B cell (primary cell): ENCODE measurements at regions not wholly inside any gene's neighbourhood (a gene's known extent, or its start where the extent isn't known, plus 50 kb on each side); places are given as distances from the start of the nearest gene placed in this dataset.

Experiments used
- ATAC-seq: fragments of 200-7000 bp; cut with Tn5 transposase; one replicate; pipeline ENCODE4 v1.10.0; 2021; ENCODE audit warnings: low read depth, mild to moderate bottlenecking, moderate number of reproducible peaks, moderate library complexity
- CTCF ChIA-PET: fragments of 350-600 bp; sonication (Branson Sonifier 250); formaldehyde crosslinking; loops from one replicate; lab custom pipeline; 2021; ENCODE audit warnings: antibody characterized with exemption, inconsistent platforms; lab: Charles Lee
- POLR2A ChIA-PET: fragments of 350-600 bp; sonication (Branson Sonifier 250); formaldehyde crosslinking; loops from one replicate; lab custom pipeline; 2021; ENCODE audit warnings: antibody characterized with exemption; lab: Charles Lee
- DNase-seq: peaks from one replicate; pipeline ENCODE4 v3.0.0; 2013
- H2AFZ ChIP-seq: 2 replicates; pipeline ENCODE4 v1.6.1; 2012; ENCODE audit warnings: mild to moderate bottlenecking, low read depth, low read length; ENCODE audit not compliant: insufficient read depth, poor library complexity, severe bottlenecking
- H3K27ac ChIP-seq, 2 donors: 1 replicate in 1 of 2; 2 replicates in 1 of 2; pipeline ENCODE4 v1.5.1; 2012 to 2013; ENCODE audit warnings: low read length in 2 of 2, mild to moderate bottlenecking in 2 of 2, moderate library complexity in 1 of 2
- H3K27me3 ChIP-seq, 4 experiments: fragments of 200-600 bp in 1 of 4; sonication (generic) in 1 of 4; replicated peaks in 1 of 4; 1 replicate in 2 of 4; 2 replicates in 2 of 4; pipeline versions ENCODE4 v1.6.1 to v1.7.0; 2013 to 2016; ENCODE audit warnings: low read length in 3 of 4, mild to moderate bottlenecking in 2 of 4, mixed read lengths in 1 of 4, moderate library complexity in 1 of 4; ENCODE audit not compliant: insufficient read depth in 4 of 4, control insufficient read depth in 3 of 4; ENCODE audit errors: control extremely low read depth in 1 of 4
- H3K36me3 ChIP-seq, 2 experiments: replicated peaks in 1 of 2; 1 replicate in 1 of 2; 2 replicates in 1 of 2; pipeline versions ENCODE4 v1.6.1 to v1.7.1; 2013; ENCODE audit warnings: low read length in 1 of 2; ENCODE audit not compliant: insufficient read depth in 2 of 2, control insufficient read depth in 1 of 2; ENCODE audit errors: control extremely low read depth in 1 of 2, extremely low read depth in 1 of 2
- H3K4me1 ChIP-seq, 2 donors: fragments of 200-600 bp in 1 of 2; sonication (generic) in 1 of 2; 1 replicate in 1 of 2; 2 replicates in 1 of 2; pipeline versions ENCODE4 v1.5.1 to v1.6.1; 2013 to 2017; ENCODE audit warnings: low read length in 2 of 2; ENCODE audit not compliant: control insufficient read depth in 2 of 2, insufficient read depth in 2 of 2
- H3K4me2 ChIP-seq: replicated peaks from 2 replicates; pipeline ENCODE3; 2012; ENCODE audit warnings: mild to moderate bottlenecking, low read depth, low read length; ENCODE audit not compliant: poor library complexity, severe bottlenecking
- H3K4me3 ChIP-seq, 5 experiments: fragments of 200-600 bp in 1 of 5; sonication (generic) in 1 of 5; 1 replicate in 3 of 5; 2 replicates in 2 of 5; pipeline versions ENCODE4 v1.5.1 to v1.7.0; 2011 to 2016; ENCODE audit warnings: low read length in 4 of 5, mild to moderate bottlenecking in 4 of 5, low read depth in 2 of 5, control low read depth in 1 of 5, moderate library complexity in 1 of 5; ENCODE audit not compliant: insufficient read depth in 1 of 5; ENCODE audit errors: control extremely low read depth in 1 of 5, extremely low read depth in 1 of 5
- H3K79me2 ChIP-seq: fragments of 200-600 bp; sonication (generic); one replicate; pipeline ENCODE4 v1.6.0; 2016; ENCODE audit warnings: low read length; ENCODE audit not compliant: control insufficient read depth, insufficient read depth
- H3K9ac ChIP-seq: fragments of 200-600 bp; sonication (generic); 2 replicates; pipeline ENCODE4 v1.6.1; 2017; ENCODE audit warnings: mild to moderate bottlenecking, low read length, moderate library complexity
- H3K9me3 ChIP-seq, 3 donors: one replicate each; pipeline versions ENCODE4 v1.6.1 to v1.7.1; 2013; ENCODE audit warnings: low read length in 2 of 3; ENCODE audit not compliant: control insufficient read depth in 2 of 3, insufficient read depth in 1 of 3; ENCODE audit errors: control extremely low read depth in 1 of 3
- H4K20me1 ChIP-seq: 2 replicates; pipeline ENCODE4 v1.6.0; 2012; ENCODE audit warnings: mild to moderate bottlenecking, low read length; ENCODE audit not compliant: insufficient read depth, control insufficient read depth, poor library complexity, severe bottlenecking
- H3K27ac Mint-ChIP-seq: one replicate; pipeline ENCODE4 v1.8.0; 2021; ENCODE audit warnings: mixed read lengths
- H3K27me3 Mint-ChIP-seq: one replicate; pipeline ENCODE4 v1.8.0; 2021; ENCODE audit warnings: mixed read lengths
- H3K4me1 Mint-ChIP-seq: one replicate; pipeline ENCODE4 v1.8.0; 2021; ENCODE audit warnings: mixed read lengths
- H3K4me3 Mint-ChIP-seq: one replicate; pipeline ENCODE4 v1.8.0; 2021; ENCODE audit warnings: mixed read lengths
- H3K9me3 Mint-ChIP-seq: one replicate; pipeline ENCODE4 v1.8.0; 2022; ENCODE audit warnings: mixed read lengths; ENCODE audit not compliant: insufficient read depth
- EZH2 ChIP-seq: IDR thresholded peaks from 2 replicates; pipeline ENCODE4 v1.6.1; 2012; ENCODE audit warnings: borderline replicate concordance, low read depth, mild to moderate bottlenecking, moderate library complexity, low read length; ENCODE audit not compliant: insufficient read depth, poor library complexity, severe bottlenecking
- WGBS: methylation state at CpG from one replicate; pipeline ENCODE4 v1.1.5; 2013; ENCODE audit warnings: missing lambda C conversion rate; ENCODE audit not compliant: insufficient coverage; 5-methylcytosine and 5-hydroxymethylcytosine counted together
- intact Hi-C: fragments of 100-400 bp; cut with micrococcal nuclease; formaldehyde crosslinking; loops from one replicate; pipeline ENCODE4 v1.10.0; 2022
- TF ChIP-seq, protein P1 (sequence below): fragments of 200-600 bp; IDR thresholded peaks from one replicate; pipeline ENCODE4 v1.8.0; 2022; ENCODE audit warnings: antibody characterized with exemption, mild to moderate bottlenecking

DNA sequence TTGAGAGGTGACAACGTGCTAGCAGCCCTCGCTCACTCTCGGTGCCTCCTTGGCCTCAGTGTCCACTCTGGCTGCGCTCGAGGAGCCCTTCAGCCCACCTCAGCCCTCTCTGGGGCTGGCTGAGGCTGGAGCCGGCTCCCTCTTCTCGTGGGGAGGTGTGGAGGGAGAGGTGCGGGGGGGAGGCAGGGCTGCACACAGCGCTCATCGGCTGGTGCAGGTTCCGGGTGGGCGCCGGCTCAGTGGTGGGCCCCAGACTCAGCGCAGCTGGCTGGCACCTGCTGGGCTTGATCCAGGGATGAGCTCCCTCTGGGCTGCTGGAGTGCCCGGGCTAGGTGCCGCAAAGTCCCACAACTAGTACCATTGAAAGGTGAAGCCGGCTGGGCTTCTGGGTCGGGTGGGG is 957.8 kb upstream of the GJE1 start:
- TF ChIP-seq, protein P1, sequence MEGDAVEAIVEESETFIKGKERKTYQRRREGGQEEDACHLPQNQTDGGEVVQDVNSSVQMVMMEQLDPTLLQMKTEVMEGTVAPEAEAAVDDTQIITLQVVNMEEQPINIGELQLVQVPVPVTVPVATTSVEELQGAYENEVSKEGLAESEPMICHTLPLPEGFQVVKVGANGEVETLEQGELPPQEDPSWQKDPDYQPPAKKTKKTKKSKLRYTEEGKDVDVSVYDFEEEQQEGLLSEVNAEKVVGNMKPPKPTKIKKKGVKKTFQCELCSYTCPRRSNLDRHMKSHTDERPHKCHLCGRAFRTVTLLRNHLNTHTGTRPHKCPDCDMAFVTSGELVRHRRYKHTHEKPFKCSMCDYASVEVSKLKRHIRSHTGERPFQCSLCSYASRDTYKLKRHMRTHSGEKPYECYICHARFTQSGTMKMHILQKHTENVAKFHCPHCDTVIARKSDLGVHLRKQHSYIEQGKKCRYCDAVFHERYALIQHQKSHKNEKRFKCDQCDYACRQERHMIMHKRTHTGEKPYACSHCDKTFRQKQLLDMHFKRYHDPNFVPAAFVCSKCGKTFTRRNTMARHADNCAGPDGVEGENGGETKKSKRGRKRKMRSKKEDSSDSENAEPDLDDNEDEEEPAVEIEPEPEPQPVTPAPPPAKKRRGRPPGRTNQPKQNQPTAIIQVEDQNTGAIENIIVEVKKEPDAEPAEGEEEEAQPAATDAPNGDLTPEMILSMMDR, result no peak
- TF ChIP-seq EZH2, result no peak
- Histone ChIP-seq H3K27me3 (no peaks in the 10 kb centered on the region), H3K79me2 (no peaks in the 10 kb centered on the region), H3K4me3 (no peak overlapping the region), H3K27ac (no peak overlapping the region), H3K36me3 (no peaks in the 10 kb centered on the region), H3K9me3 (peaks cover 0 to 6% (median 0%) of the 10 kb centered on the region in 3 donors), H3K4me2 (no peak overlapping the region), H3K9ac (no peak overlapping the region), H2AFZ (no peak overlapping the region), H3K4me1 (no peaks in the 10 kb centered on the region), H4K20me1 (no peaks in the 10 kb centered on the region)
- Mint-ChIP-seq H3K9me3 (no peaks in the 10 kb centered on the region), H3K4me1 (no peaks in the 10 kb centered on the region), H3K27ac (no peak overlapping the region), H3K4me3 (no peak overlapping the region), H3K27me3 (no peaks in the 10 kb centered on the region)
- intact Hi-C loops, result no loop called here
- POLR2A ChIA-PET, result no interaction called here
- CTCF ChIA-PET, result no interaction called here
- WGBS, result 93% methylated on average over 15 of the region's 18 CpGs
- ATAC-seq (no peak), DNase-seq (no peak)

- no peak overlapping the region for H3K4me3 Mint-ChIP-seq
- no peaks in the 10 kb centered on the region for H3K9me3 Mint-ChIP-seq
- H3K79me2 ChIP-seq, result no peaks in the 10 kb centered on the region
- no peak overlapping the region for H3K27ac Mint-ChIP-seq
- H3K27me3 ChIP-seq, result no peaks in the 10 kb centered on the region
- H3K9me3 ChIP-seq, result peaks cover 0 to 6% (median 0%) of the 10 kb centered on the region in 3 donors
- ChIA-PET CTCF (no interaction called here), POLR2A (no interaction called here)
- no peak overlapping the region for H3K9ac ChIP-seq
- no peak overlapping the region for H2AFZ ChIP-seq
- H4K20me1 ChIP-seq, result no peaks in the 10 kb centered on the region
- ATAC-seq, result no peak
- intact Hi-C loops, result no loop called here
- no peak overlapping the region for H3K27ac ChIP-seq
- DNase-seq, result no peak
- H3K4me1 ChIP-seq, result no peaks in the 10 kb centered on the region
- no peaks in the 10 kb centered on the region for H3K27me3 Mint-ChIP-seq
- no peaks in the 10 kb centered on the region for H3K4me1 Mint-ChIP-seq
- H3K4me3 ChIP-seq, result no peak overlapping the region
- no peak overlapping the region for H3K4me2 ChIP-seq
- no peak for TF ChIP-seq EZH2
- TF ChIP-seq, protein P1, result no peak
- no peaks in the 10 kb centered on the region for H3K36me3 ChIP-seq
Measured at GRCh38 chr6:141173529-141173928, 959.2 kb upstream of the GJE1 start.
